Activated CD8-positive, alpha-beta memory T cell treated with anti-CD3 and anti-CD28 coated beads for 24 hours (primary cell): ENCODE measurements at regions not wholly inside any gene's neighbourhood (a gene's known extent, or its start where the extent isn't known, plus 50 kb on each side); places are given as distances from the start of the nearest gene placed in this dataset.
"Not testable (repeated sequence)": the region's sequence is repeated elsewhere in the genome, so short reads cannot be mapped to it uniquely, and the experiment has no call there.

ENCODE experiments used
- DNase-seq: peaks from one replicate; pipeline ENCODE4 v3.0.0-alpha.2; 2020

- DNase-seq = no peak
These were observed 367.4 kb downstream of the BTG1 start for GRCh38 chr12:91778091-91778832.

GRCh38 chr12:91777268-91777992, 368.2 kb downstream of the BTG1 start:
- no peak for DNase-seq

GRCh38 chr12:91774434-91774921, 371.2 kb downstream of the BTG1 start:
- DNase-seq = no peak

DNA sequence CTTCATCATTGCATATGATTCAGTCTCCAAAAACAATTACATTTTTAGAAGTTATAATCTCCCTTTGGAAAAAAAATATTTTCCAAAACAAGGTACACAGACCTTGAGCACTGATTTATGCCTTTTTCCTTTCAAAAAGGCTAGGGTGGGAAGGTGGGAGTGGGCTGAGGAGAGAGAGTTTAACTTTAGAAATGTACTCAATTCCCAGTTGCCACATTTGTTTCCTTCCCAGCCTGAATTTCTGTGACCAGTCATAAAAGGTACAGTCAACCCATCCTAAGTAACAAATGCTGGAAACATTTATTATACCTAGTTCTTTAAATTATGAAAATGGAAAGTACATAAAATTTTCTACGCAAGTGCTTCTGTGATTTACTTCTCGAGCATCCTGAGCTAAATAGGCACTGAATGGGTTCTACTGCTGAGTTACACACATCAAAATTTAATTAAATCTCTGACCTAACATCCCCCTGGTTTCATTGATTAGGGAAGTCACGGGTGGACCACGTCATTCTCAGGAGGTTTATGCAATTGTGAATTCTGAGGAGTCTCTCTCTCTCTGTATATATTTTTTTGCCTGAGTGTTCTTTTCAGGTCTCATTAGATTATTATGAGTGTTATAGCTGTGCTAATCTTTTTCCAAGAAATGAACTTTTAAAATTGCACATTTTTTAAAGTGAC, 371.8 kb downstream of the BTG1 start:
- no peak for DNase-seq

DNA sequence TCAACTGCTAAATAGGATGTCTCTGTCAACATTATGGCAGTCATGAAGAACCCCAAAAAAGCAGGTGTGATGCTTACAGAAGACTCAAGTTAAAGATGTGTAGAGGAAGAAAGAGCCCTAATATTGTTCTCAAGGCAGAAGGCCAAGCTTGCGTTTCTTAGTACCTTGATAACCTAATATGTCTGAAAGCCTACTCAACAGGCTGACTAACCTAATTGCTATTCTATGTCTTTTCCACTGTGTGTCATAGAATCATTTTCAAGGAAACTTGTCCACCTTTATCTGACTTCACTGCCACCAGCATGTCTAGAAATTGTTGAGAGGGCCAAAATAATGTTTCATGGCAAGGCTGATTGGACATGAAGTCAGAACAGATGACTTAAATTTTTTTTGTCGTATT, 373.2 kb downstream of the BTG1 start:
- DNase-seq = no peak

- DNase-seq = no peak
These were observed 375.9 kb downstream of the BTG1 start for GRCh38 chr12:91769736-91770135.

DNA sequence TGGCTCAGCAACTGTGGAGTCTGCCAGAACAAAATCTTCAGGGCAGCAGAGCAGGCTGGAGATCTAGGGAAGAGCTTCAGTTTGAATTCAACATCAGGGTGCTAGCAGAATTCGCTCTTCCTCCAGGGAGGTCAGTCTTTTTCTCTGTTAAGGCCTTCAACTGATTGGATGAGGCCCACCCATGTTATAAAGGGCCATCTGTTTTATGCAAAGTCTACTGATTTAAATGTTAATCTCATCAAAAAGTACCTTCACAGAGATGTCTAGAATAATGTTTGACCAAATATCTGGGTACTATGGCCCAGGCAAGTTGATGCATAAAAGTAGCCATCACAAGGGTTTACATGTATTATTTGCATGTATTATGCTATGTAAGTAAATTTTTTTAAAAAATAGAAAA, 378.4 kb downstream of the BTG1 start:
- no peak for DNase-seq

- DNase-seq = no peak
These were observed 379.2 kb downstream of the BTG1 start for GRCh38 chr12:91766454-91766853.

GRCh38 chr12:91763654-91764370, 381.8 kb downstream of the BTG1 start:
- DNase-seq = no peak

- no peak for DNase-seq
These were observed 392.0 kb downstream of the BTG1 start for GRCh38 chr12:91753649-91754048.

- no peak for DNase-seq
These were observed 398.7 kb downstream of the BTG1 start for GRCh38 chr12:91746976-91747375.

DNA sequence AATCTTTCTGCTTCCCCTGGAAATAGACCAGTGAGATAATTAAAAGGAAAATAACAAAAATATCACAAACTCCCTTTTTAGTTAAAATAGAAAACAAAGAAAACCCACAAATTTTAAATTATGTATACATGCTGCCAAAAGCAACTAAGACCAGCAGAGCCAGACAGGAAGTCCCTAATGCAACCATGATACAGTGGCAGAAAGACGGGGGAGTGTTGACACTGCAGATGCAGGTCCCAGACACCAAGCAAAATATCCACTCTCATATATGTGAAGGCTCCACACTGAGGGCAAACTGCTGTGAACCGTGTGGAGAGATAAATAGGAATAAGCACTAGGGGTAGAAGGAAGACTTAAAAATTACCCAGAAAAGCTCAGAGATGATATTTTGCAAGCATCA, 401.0 kb downstream of the BTG1 start:
- no peak for DNase-seq

- no peak for DNase-seq
These were observed 401.8 kb downstream of the BTG1 start for GRCh38 chr12:91743704-91744321.

- DNase-seq = no peak
These were observed 402.4 kb downstream of the BTG1 start for GRCh38 chr12:91743280-91743679.

- DNase-seq = no peak
These were observed 403.7 kb downstream of the BTG1 start for GRCh38 chr12:91741932-91742331.

GRCh38 chr12:91733846-91734245, 411.8 kb downstream of the BTG1 start:
- DNase-seq = not testable (repeated sequence)

- no peak for DNase-seq
These were observed 413.6 kb downstream of the BTG1 start for GRCh38 chr12:91732086-91732485.

DNA sequence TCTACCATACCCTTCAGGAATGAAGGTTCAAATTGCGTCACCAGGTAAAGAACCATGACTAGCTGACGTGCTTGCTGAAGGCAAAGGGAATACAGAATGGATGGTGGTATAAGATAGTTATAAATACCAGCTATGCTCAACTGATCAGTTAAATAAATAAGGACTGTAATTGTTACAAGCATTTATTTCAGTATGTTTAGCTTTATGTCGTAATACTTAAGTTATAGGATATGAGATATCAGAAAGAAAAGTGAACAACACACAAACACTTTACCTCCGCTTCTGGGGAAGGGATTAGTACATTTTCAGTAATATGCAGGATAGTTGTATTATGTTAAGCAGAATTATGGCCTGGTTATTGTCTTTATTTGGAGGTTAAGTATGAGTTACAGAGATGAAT, 416.1 kb downstream of the BTG1 start:
- DNase-seq = no peak

- DNase-seq = no peak
These were observed 422.5 kb downstream of the BTG1 start for GRCh38 chr12:91723191-91723590.

GRCh38 chr12:91722072-91722471, 423.6 kb downstream of the BTG1 start:
- no peak for DNase-seq

- no peak for DNase-seq
These were observed 424.6 kb downstream of the BTG1 start for GRCh38 chr12:91721023-91721422.

DNA sequence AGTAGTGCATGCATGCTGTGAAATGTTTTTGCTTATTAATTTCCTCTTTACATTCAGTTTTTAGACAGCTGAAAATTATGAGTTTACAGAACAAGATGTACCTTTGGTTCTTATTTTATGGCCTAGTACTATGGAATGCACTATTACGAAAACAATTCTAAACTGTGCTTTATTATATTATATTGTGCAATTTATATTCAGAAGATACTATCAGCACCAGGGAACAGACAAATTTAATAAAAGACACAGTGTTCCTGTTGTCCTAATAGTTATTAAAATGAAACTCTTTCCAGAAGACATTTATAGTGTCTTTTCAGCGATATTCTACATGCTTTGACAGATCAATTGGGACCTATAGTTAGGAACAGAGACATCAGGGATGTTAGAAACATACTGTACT, 427.3 kb downstream of the BTG1 start:
- no peak for DNase-seq

GRCh38 chr12:91717804-91718203, 427.8 kb downstream of the BTG1 start:
- DNase-seq = no peak
